ENCODE measurements at regions not wholly inside any gene's neighbourhood (a gene's known extent, or its start where the extent isn't known, plus 50 kb on each side); places are given as distances from the start of the nearest gene placed in this dataset.
"Not testable (repeated sequence)": the region's sequence is repeated elsewhere in the genome, so short reads cannot be mapped to it uniquely, and the experiment has no call there.

- no peak for TF ChIP-seq CTCF (IDR thresholded peaks at IDR 0.05; ENCODE audit: borderline replicate concordance, extremely low read depth, insufficient read depth)
- FAIRE-seq (no peak), DNase-seq (no peak)
- Histone ChIP-seq H3K4me1 (ENCODE audit: control insufficient read depth in 2 of 3, insufficient read depth in 2 of 3, low read depth in 1 of 3, low read length in 3 of 3) (no peaks in the 10 kb centered on the region), H3K9me3 (ENCODE audit: control insufficient read depth in 2 of 3, insufficient read depth in 1 of 3, low read length in 3 of 3) (no peaks in the 10 kb centered on the region), H3K27ac (ENCODE audit: low read depth in 2 of 2, low read length in 2 of 2) (no peak overlapping the region), H3K9ac (ENCODE audit: low read length in 3 of 3) (no peak overlapping the region), H3K36me3 (ENCODE audit: control insufficient read depth in 2 of 3, insufficient read depth in 3 of 3, low read length in 3 of 3) (no peaks in the 10 kb centered on the region), H3K4me3 (ENCODE audit: low read length in 3 of 3) (no peak overlapping the region), H3K27me3 (ENCODE audit: control insufficient read depth, insufficient read depth, low read length) (no peaks in the 10 kb centered on the region)
- intact Hi-C loops (cut with DNase I), result no loop called here
Observed at GRCh38 chr18:30142248-30142647, 900.3 kb downstream of the DSC3 start.

GRCh38 chr18:30141506-30141905 is 901.0 kb downstream of the DSC3 start:
- intact Hi-C loops (cut with DNase I); FAIRE-seq; H3K4me1 ChIP-seq (ENCODE audit: control insufficient read depth in 2 of 3, insufficient read depth in 2 of 3, low read depth in 1 of 3, low read length in 3 of 3): not testable (repeated sequence)

GRCh38 chr18:30139631-30140287 is 902.8 kb downstream of the DSC3 start:
- intact Hi-C loops (cut with DNase I), result no loop called here
- Histone ChIP-seq H3K4me3 (ENCODE audit: low read length in 3 of 3) (no peak overlapping the region), H3K27me3 (ENCODE audit: control insufficient read depth, insufficient read depth, low read length) (no peaks in the 10 kb centered on the region), H3K9ac (ENCODE audit: low read length in 3 of 3) (no peak overlapping the region), H3K9me3 (ENCODE audit: control insufficient read depth in 2 of 3, insufficient read depth in 1 of 3, low read length in 3 of 3) (no peaks in the 10 kb centered on the region), H3K27ac (ENCODE audit: low read depth in 2 of 2, low read length in 2 of 2) (no peak overlapping the region), H3K36me3 (ENCODE audit: control insufficient read depth in 2 of 3, insufficient read depth in 3 of 3, low read length in 3 of 3) (no peaks in the 10 kb centered on the region), H3K4me1 (ENCODE audit: control insufficient read depth in 2 of 3, insufficient read depth in 2 of 3, low read depth in 1 of 3, low read length in 3 of 3) (no peaks in the 10 kb centered on the region)
- TF ChIP-seq CTCF (IDR thresholded peaks at IDR 0.05; ENCODE audit: borderline replicate concordance, extremely low read depth, insufficient read depth), result no peak
- DNase-seq (no peak), FAIRE-seq (no peak)

More at GRCh38 chr18:30141506-30141905, 901.0 kb downstream of the DSC3 start:
- not testable (repeated sequence) for H3K36me3 ChIP-seq (ENCODE audit: control insufficient read depth in 2 of 3, insufficient read depth in 3 of 3, low read length in 3 of 3); H3K27ac ChIP-seq (ENCODE audit: low read depth in 2 of 2, low read length in 2 of 2); H3K9ac ChIP-seq (ENCODE audit: low read length in 3 of 3); DNase-seq; H3K4me3 ChIP-seq (ENCODE audit: low read length in 3 of 3); H3K27me3 ChIP-seq (ENCODE audit: control insufficient read depth, insufficient read depth, low read length); H3K9me3 ChIP-seq (ENCODE audit: control insufficient read depth in 2 of 3, insufficient read depth in 1 of 3, low read length in 3 of 3)

GRCh38 chr18:30135938-30136337 is 906.6 kb downstream of the DSC3 start:
- TF ChIP-seq CTCF (IDR thresholded peaks at IDR 0.05; ENCODE audit: borderline replicate concordance, extremely low read depth, insufficient read depth), result no peak
- Histone ChIP-seq H3K4me3 (ENCODE audit: low read length in 3 of 3) (no peak overlapping the region), H3K27me3 (ENCODE audit: control insufficient read depth, insufficient read depth, low read length) (no peaks in the 10 kb centered on the region), H3K4me1 (ENCODE audit: control insufficient read depth in 2 of 3, insufficient read depth in 2 of 3, low read depth in 1 of 3, low read length in 3 of 3) (no peaks in the 10 kb centered on the region), H3K9me3 (ENCODE audit: control insufficient read depth in 2 of 3, insufficient read depth in 1 of 3, low read length in 3 of 3) (peaks cover 0 to 2% (median 0%) of the 10 kb centered on the region in 3 donors), H3K36me3 (ENCODE audit: control insufficient read depth in 2 of 3, insufficient read depth in 3 of 3, low read length in 3 of 3) (no peaks in the 10 kb centered on the region), H3K27ac (ENCODE audit: low read depth in 2 of 2, low read length in 2 of 2) (no peak overlapping the region), H3K9ac (ENCODE audit: low read length in 3 of 3) (no peak overlapping the region)
- DNase-seq (no peak), FAIRE-seq (no peak)
- intact Hi-C loops (cut with DNase I), result no loop called here
